NCI-H1694 (cell line): ENCODE measurements at regions not wholly inside any gene's neighbourhood (a gene's known extent, or its start where the extent isn't known, plus 50 kb on each side); places are given as distances from the start of the nearest gene placed in this dataset.

Experiments
- DNase-seq: peaks from one replicate; lab custom pipeline; 2025; lab: John Stamatoyannopoulos, UW

DNA sequence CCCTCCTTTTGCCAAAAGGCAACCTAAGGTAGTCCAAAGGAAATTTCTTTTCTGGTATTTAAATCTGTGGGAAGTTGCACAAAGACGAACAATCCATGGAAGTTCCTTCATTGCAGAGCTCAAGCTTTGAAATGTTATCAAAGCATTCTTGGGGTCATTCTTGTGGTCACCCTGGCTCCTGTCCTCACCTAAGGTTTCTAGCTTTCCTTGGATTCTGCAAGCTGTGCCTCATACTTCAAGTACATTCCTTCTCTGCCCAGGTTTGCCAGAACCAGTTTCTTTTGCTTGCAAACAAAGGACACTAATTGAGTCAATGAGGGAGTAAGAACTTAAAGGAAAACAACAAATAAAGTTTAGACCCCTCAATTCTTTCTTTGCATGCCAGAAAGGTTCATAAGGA lies 329.8 kb upstream of the PDZRN3 start:
- DNase-seq: no peak

DNA sequence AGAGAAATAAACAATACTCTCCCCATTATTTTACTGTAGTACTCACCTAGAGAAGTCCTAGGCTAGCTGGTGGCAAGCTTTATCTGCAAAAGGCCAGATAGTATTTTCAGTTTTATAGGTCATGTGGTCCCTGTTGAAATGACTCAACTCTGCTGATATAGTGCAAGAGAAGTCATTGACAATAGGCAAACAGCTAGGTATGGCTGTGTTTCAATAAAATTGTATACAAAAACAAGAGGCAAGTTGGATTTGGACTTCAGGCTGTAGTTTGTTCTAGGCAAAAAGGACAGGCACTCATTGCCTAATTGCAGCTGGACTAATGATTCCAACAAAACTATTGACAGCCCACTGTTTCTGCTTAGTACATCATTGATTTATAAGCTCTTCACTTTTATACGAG lies 328.0 kb upstream of the PDZRN3 start:
- no peak for DNase-seq

DNA sequence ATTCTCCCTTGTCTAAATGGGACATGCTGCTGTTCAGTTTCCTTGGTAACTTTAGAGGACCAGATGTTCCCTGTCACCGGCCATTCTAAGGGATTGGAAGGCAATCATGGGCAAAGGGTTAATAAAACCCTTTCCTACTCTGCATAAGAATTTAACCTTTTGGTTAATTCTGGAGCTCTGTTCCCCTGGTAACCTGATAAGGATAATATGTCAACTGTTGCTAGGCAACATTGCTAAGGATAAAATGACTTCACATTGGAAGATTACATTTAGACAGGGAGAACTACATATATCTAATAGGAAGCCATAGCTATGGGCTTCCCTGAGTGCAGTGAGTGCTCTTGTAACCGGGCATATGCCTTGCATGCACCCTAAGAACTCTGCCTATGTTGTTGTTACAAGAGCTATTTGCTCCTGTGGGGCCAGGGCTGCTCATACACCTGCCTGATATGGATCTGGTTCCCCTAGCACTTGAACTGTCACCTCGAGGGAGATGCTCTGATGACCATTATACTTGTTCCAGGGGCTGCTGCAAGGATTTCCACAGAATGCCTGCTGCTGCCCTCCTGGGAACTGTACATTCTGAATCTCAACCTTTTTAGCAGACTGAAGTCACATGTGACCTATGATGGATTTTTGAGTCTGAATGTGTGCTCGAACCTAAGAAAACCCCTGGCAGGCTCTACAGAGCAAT lies 326.3 kb upstream of the PDZRN3 start:
- no peak for DNase-seq

DNA sequence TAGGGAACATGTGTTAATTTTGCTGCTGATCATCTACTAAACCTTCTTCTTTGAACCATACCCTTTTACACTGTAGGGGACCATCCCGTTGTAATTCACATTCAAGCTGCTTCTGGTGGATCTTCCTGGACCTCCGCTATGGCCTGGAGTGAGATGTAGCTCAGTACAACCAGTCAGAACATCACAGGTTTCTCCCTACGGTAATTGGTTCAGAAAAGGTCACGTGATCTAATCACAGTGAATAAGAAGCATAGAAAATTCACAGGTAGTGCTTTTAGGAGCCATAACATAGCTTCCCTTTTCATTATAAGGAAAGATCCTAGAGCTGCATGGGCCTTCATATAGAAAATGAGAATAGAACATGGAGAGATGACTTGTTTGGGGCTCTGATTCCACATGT lies 320.8 kb upstream of the PDZRN3 start:
- no peak for DNase-seq

DNA sequence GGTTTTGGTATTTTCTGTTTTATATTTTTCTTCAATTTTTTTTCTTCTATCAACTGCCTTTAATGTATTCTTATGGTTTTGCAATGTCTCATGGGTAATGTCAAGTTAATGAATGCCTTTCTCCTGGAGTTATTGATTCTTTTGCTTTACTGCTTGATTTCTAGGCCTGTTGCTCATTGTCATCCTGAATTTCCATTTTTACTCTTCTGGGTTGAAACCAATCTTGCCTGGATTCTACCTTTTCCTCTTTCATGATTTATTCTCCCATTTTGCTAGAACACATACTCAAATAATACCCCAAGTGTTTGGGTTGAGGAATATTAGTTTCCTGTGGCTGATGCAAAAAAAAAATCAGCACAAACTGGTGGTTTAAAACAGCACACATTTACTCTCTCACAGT lies 315.2 kb upstream of the PDZRN3 start:
- no peak for DNase-seq

DNA sequence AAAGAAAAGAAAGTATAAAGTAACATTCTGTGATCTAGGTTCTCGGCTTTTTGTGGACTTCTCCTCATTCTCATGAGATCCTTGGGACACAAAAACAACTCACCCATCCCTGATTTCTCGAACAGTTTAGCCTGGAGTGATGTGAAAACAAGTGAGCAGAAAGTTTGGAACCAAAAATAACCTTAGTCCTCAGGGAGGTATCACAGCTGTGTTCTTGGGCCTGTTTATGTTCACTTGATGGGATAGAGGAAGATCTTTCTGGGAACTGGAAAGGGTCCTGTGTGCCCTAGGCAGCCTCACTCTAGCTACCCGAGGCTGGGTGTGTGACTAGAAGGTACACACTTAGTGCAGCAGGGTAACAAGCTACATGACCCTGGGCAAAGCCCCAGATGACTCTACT lies 308.8 kb upstream of the PDZRN3 start:
- DNase-seq: no peak

DNA sequence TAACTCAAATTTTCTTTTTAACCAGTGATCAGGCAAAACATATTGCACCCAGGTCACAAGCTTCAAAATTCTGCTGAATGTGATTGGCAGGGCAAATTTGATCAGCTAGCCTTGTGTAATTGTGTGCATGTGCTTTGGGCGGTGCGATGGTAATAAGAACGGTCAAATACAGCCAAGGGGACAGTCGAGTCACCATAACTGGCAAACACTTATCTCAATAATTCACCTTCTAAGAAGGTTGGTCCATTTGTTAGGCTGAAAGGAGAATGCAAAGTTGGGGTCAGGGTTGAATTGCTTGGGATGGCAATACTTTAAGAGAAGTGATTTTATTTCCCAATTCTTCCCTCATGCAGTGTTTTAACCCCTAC lies 302.4 kb upstream of the PDZRN3 start:
- DNase-seq: no peak

DNA sequence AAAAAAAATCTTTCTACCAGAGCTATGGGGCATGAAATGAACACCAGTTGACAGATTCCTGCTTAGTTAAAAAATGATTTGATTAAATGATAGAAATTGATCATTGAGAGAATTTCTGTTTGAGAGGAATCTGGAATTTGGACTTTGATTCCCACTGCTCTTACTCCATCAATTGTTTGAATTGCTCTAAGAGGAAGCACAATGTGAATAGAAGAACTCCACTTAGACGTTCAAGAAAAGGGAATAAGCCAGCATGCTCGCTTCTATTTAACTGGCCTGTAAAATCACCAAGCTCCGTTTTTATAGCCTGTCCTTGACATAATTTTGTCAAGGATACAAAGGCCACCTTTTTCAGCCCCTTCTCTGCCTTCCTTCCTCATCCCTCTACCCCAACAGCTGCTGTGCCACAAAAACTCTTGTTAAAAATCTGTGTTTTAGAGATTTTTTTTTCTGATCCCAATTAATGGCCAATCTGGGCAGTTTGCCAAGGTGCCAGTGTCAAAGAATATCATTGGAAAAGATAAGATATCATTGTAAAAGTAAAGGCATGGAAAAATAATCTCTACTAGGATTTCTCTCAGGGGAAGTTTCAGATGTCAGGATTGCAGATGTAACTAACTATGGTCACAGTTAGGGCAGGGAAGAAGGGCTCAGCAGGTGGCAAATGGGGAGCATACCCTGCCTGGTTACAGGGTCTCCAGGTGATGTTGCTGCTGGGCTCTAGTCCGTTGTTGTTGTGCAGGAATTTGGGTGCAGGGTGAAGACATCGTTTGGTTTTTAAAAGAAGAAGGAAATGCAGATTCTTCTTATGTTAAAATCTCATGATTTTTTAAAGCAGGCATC lies 301.8 kb upstream of the PDZRN3 start:
- no peak for DNase-seq

DNA sequence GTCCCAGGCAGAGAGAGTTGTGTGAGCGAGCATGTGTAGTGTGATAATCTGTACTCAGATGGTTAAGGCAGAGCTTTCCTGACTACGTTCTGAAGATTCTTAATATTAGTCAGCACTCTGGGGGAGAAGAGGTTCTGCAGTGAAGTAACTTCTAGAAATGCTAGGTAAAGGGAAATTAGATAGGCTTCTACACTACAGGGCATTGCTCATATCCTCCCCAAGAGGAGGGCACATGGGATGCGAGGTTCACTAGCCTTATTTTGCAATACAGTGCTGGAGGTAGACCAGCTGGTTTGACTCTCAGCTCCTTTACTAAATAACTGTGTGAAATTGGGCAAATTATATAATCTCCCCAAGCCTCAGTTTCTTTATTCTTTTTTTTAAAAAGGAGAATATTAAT lies 300.3 kb upstream of the PDZRN3 start:
- no peak for DNase-seq

DNA sequence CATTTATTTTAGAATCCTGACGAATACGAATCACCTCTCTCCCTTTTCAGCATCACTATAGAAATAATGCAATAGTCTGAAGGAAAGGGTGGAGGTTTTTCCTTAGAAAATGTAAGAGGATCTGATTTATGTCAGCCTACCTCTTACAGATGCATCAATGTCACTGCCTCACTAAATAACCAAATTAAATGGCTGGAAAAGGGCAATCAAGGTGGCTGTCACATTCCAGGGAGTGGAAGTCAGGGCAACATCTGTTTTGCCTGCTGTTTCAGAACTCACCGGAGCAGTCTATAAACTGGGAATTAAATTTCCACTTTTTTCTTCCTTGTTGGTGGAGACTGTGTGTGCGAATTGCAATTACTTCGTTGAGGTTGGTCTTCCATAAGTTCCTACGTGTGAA lies 299.3 kb upstream of the PDZRN3 start:
- no peak for DNase-seq

DNA sequence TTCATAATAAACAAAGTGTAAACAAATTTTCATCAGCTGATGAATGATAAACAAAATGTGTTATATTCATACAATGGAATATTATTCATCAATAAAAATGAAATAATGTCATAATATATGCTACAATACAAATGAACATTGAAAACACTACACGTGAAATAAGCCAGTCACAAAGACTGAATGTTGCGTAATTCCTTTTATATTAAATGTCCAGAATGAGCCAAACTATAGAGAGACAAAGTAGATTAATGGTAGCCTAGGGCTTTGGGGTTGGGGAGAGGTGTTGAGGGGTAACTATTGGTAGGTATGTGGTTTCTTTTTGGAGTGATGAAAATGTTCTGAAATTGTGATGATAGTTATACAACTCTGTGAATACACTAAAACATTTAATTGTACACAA lies 292.9 kb upstream of the PDZRN3 start:
- no peak for DNase-seq

DNA sequence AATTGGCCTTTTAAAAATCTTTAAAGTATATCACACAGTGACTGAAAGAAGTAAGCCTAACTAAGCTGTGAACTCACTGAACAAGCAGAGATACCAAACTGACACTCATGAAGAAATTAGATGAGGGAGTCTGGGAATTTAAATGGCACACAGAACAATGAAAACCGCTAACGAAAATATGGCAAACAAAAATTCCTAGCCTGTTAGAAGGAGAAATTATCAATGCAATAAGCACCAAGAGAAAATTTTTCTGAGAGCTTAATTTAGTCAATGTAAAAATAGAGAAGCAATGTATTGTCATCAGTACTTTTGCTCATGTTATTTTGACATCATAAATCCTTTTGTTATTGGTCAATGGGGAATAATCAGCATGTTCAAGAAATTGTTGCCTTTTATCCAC lies 291.1 kb upstream of the PDZRN3 start:
- no peak for DNase-seq

DNA sequence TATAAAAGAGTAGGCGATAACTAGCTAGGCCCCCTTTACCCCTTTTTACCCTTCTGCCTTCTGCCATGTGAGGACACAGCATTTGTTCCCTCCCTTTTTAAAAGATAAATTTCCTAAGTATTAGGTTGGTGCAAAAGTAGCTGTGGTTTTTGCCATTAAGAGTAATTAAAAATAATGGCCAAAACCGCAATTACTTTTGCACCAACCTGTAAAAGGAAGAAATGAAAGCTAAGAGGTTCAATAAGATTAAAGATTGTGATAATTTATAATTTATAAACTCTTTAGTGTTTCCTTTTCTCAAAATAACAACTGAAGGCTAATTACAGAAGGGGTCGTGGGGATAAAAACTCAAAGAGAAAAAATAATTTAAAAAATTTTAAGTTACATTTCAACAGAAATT lies 283.5 kb upstream of the PDZRN3 start:
- no peak for DNase-seq

DNA sequence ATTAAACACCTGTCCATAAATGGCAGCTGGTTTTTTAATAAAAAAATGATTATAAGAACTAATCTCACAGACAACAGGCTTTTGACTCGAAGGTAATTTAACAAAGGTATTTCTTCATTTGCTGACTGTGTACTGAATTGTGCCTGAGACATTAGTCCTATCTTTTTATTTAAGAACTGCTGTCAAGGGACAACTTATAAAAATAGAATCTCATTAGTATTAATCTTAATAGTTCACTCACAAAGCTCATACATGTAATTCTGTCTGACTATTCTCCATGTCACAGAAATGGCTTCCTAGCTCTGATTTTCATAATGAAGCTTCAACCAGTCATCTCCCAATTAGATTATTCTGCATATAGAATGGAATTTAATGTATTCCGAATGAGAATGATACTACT lies 276.9 kb upstream of the PDZRN3 start:
- DNase-seq: no peak

DNA sequence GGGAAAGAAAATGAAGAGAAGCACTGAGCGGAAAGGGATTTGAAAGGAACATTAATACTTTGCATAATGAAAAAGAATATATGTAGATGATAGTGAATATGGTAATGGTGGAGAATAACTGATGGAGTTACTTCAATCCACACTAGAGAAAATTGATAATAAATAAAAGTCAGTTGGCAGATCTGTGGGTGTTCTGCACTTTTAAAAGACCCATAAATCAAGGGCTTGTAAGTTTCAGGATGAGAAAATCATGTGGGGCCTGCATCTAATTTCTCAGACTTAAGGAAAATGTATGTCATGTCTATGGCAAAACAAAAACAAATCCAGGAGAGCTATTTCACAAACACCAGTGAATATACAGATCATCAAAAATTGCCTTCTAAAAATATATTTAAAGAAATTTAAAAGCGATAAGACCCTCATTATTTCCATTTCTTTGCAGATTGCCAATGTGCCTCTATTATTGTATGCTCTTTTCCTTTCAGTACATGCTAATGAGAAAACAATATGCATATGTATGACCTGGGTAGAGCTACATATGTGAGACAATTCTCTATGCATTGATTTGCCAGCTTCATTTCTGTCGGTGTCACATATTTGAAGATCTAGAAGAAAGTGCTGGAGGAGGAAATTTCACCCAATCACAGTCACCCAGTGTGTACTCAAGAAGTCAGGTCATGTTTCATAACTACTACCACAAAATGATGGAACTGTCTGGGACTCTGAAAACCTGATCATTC lies 269.9 kb upstream of the PDZRN3 start:
- DNase-seq: no peak

DNA sequence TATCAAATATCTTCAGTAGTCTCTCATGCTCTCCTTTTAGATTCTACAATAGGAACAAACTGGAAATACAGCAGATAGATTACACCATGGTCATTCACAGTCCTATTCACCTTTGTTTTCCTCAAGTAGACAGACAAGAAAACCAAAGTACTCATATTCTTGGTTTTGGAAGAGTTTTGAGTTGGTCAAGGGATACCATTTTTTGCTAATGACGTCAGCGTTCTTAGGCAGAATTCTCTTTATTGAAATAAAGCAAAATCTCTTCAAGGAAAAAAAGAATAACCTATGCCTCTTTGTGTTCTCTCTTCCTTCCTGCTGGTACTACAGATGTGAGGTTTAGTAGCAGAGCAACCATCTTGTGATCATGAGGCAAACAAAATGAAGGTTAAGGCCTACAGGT lies 268.3 kb upstream of the PDZRN3 start:
- no peak for DNase-seq

DNA sequence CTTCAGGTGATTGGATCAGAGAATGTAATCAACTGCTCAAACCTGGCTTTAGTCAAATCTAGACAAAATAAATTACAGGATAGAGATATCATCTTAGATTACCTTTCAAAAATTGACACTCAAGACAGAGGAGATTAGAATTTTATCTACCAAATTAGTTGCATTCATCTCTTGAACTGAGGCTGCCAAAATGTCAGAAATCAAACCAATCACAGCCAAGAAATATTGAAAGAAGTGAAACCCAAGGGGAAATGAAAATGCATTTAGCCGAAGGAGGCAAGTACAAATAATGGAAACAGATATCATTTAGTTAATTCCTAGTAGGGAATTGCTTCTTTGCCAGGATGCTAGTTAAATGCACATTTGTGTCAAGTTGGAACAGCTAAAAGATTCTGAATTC lies 261.1 kb upstream of the PDZRN3 start:
- DNase-seq: no peak

DNA sequence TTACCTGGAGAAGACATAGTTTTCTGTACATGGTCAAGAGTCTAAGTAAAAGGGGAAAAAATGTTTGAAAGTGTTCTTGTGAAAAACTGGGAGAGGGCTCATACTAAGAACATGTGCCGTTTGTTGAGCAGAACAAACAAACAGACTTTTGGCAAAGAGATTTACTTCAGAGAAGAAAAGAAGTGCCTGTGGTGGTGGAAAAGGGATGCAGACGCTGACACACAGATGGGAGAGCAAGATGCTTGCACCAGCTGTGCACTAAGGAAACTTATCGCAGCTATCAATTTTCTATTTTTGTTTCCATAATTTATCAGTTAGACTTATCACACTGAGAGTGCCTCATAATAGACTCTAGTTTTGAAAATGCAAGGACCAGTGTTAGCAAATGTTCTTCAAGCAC lies 259.6 kb upstream of the PDZRN3 start:
- DNase-seq: no peak

DNA sequence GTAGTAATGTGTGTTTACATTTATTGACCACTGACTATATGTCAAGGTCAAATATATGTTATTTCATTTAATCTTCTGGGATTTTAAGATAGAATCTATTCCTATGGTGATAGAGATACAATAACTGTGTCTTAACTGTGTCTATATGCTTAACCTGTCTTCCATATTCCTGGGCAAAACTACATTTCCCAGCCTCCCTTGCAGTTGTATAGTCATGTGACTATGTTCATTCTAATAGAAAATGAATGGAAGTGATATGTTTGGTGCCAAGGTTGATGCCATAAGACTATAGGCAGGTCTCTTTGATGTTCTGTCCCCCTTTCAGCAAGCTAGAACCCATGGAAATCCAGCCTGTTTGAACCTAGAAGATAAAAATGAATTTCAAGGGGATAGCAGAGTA lies 258.8 kb upstream of the PDZRN3 start:
- no peak for DNase-seq

DNA sequence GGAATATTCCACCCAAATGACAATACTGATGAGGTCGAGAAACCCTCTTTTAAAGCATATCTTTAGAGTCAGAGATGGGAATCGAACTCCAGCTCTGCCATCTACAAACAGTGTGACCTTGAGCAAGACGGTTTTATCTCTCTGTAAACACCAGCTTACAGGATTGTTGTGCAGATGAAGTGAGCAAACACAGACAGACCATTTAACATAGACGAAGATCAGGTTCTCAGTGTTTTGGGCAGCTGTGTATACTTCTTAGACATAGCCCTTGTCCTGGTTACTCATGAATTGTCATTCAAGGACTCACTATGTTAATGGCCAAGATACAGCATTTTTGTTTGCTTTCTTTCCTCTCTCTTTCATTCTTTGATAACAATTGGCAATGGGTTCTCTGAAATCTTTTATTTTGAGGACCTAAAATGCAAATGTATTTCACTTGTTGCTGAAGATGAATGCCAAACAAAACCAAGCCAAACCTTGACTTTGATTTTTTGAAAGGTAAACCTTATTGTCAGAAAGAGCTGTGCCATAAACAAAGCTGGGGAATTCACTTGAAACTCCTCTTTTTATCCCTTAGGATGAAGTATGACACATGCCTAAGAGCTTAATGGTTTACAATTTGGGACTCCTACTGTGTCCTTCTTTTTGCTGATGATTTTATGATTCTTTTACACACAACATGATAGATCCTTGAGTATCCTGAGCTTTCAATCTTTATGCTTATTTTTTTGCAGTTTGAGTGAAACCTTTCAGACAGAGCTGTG lies 250.0 kb upstream of the PDZRN3 start:
- DNase-seq: no peak

DNA sequence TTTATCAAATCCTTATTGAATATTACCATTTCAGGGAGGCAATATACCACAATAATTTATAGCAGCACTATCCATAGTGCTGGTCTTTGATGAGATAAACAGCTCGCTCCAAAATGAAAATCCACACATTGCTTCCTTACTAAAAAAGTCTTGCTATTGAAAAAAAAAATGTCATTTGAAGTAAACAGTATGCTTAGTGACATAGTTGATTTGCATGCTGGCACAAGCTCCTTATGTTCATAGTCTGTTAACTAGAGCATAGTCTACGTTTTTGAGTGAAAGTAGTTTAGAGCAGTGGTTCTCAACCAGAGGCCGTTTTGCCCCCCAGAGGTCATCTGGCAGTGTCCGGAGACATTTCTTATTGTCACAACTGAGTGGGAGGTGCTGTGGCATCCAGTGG lies 249.4 kb upstream of the PDZRN3 start:
- no peak for DNase-seq

DNA sequence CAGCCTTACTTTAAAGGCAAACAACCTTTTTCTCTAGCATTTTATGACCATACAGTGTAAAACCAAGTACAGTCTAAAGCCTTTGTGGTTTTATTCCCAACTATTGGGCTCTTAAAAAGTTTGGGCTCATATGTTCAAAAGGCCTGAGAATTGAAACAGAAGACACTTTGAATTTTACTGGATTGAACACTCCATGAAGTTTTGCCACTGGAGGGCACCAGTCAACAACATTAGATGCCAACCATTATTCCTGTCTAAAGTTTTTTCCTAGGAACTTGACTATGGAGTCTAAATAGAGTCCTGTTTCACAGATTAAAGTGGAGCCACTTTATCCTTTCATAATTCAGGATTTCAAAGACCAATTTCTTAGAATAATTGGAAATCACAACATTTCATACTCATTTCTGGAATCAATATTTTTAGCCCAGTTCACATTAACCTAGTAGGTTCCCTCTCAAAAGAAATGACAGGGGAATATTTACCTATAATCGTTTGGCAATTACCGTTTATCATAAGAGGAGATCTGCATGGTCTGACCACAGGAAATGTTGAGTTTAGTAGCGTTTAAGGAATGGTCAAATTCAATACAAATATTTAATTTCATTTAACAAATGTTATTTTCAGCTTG lies 244.1 kb upstream of the PDZRN3 start:
- no peak for DNase-seq
